Upper lobe of left lung (tissue), 6 donors: ENCODE measurements at regions not wholly inside any gene's neighbourhood (a gene's known extent, or its start where the extent isn't known, plus 50 kb on each side); places are given as distances from the start of the nearest gene placed in this dataset.

Experiments
- ATAC-seq, 2 donors: fragments of 200-7000 bp; cut with Tn5 transposase; one replicate each; pipeline ENCODE4 v1.9.1; 2022; ENCODE audit warnings: mild to moderate bottlenecking in 2 of 2, moderate library complexity in 2 of 2; ENCODE audit not compliant: low FRiP score in 2 of 2
- DNase-seq, 2 donors: peaks; one replicate each; pipeline ENCODE4 v3.0.0-alpha.2; 2019 to 2020
- H3K27ac ChIP-seq, 4 donors: fragments of 200-600 bp; sonication (generic); one replicate each; pipeline ENCODE4 v1.5.1; 2016 to 2019
- H3K27me3 ChIP-seq, 4 donors: fragments of 200-600 bp; sonication (generic); one replicate each; pipeline ENCODE4 v1.5.1; 2017 to 2019
- H3K36me3 ChIP-seq, 4 donors: fragments of 200-600 bp; sonication (generic); one replicate each; pipeline ENCODE4 v1.5.1; 2016 to 2019
- H3K4me1 ChIP-seq, 4 donors: fragments of 200-600 bp; sonication (generic); one replicate each; pipeline ENCODE4 v1.5.1; 2018 to 2019
- H3K4me3 ChIP-seq, 4 donors: fragments of 200-600 bp; sonication (generic); one replicate each; pipeline ENCODE4 v1.5.1; 2017 to 2019; ENCODE audit warnings: mild to moderate bottlenecking in 2 of 4, moderate library complexity in 1 of 4
- H3K9me3 ChIP-seq, 4 donors: fragments of 200-600 bp; sonication (generic); one replicate each; pipeline ENCODE4 v1.5.1; 2018 to 2019
- CTCF ChIP-seq, 6 experiments: fragments of 450-650 bp in 4 of 6; fragments of 200-600 bp in 2 of 6; sonication (generic) in 2 of 6; IDR thresholded peaks; one replicate each; pipeline ENCODE4 v1.5.1; 2016 to 2019; ENCODE audit warnings: antibody characterized with exemption in 6 of 6
- EP300 ChIP-seq, 4 donors: sonication (generic); formaldehyde crosslinking; IDR thresholded peaks; one replicate each; pipeline ENCODE4 v1.5.1; 2017; ENCODE audit warnings: antibody characterized with exemption in 4 of 4, control low read depth in 2 of 4
- POLR2A ChIP-seq, 4 donors: fragments of 450-650 bp; IDR thresholded peaks; one replicate each; pipeline ENCODE4 v1.5.1; 2016 to 2017; ENCODE audit warnings: antibody characterized with exemption in 4 of 4, mild to moderate bottlenecking in 2 of 4
- POLR2AphosphoS5 ChIP-seq, 2 donors: sonication (generic); formaldehyde crosslinking; IDR thresholded peaks; one replicate each; pipeline ENCODE4 v1.5.1; 2017; ENCODE audit warnings: antibody characterized with exemption in 2 of 2
- WGBS, 2 donors: methylation state at CpG; one replicate each; pipeline ENCODE4 v1.1.5; 2017 to 2018; 5-methylcytosine and 5-hydroxymethylcytosine counted together
- donor health status: DM: no; HTN: no; CAD: no; lungs with moderate emphysema.
- donor health status: DM: no; HTN: yes; CAD: no; lungs with severe emphysema.

DNA sequence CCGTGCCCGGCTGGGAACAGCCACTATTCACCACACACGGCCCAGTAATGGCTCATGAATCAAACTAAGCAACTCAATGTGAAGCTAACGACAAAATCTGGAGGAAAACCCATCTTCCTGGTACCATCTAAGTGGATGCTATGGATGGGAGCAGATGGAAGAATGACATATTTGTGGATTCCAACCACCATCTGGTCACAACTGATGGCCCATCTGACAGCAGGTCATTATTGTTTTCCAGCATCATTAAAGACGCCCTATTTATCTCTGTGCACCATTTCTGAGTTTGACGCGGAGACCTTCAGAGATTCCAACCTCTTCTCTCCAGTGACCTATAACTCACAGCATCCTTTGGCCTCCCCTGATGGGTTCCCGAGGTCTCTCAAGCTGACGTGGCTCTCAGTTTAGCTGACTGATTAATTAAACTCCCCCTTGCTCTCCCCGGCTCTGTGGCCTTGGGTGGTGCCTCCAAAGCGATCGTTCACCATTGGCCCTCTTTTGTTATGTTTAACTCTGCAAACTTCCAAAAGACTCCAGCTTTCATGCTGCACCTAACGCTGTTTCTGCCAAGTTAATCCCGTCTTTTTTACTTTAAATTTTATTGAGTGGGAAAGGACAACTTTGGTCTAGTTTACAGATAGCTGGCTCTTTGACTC lies 1514.4 kb downstream of the BRD1 start:
- Histone ChIP-seq H3K27ac (no peak overlapping the region), H3K9me3 (peaks cover 0 to 14% (median 1%) of the 10 kb centered on the region in 4 donors), H3K4me3 (no peak overlapping the region), H3K27me3 (no peaks in the 10 kb centered on the region), H3K4me1 (no peaks in the 10 kb centered on the region), H3K36me3 (no peaks in the 10 kb centered on the region)
- no peak for TF ChIP-seq POLR2AphosphoS5 (IDR thresholded peaks at IDR 0.05)
- TF ChIP-seq EP300 (IDR thresholded peaks at IDR 0.05), result no peak
- TF ChIP-seq POLR2A (IDR thresholded peaks at IDR 0.05), result no peak
- TF ChIP-seq CTCF (IDR thresholded peaks at IDR 0.05), result no peak
- no peak for ATAC-seq
- no peak for DNase-seq
- 74 to 78% methylated on average over 14 of the region's 14 CpGs for WGBS, 2 donors

- TF ChIP-seq POLR2A (IDR thresholded peaks at IDR 0.05) (no peak), CTCF (IDR thresholded peaks at IDR 0.05) (no peak), POLR2AphosphoS5 (IDR thresholded peaks at IDR 0.05) (no peak), EP300 (IDR thresholded peaks at IDR 0.05) (no peak)
- H3K36me3 ChIP-seq, result no peaks in the 10 kb centered on the region
- H3K4me3 ChIP-seq, result no peak overlapping the region
- peaks cover 0 to 14% (median 1%) of the 10 kb centered on the region in 4 donors for H3K9me3 ChIP-seq
- ATAC-seq (no peak), DNase-seq (no peak)
- no peak overlapping the region for H3K27ac ChIP-seq
- no peaks in the 10 kb centered on the region for H3K27me3 ChIP-seq
- no peaks in the 10 kb centered on the region for H3K4me1 ChIP-seq
- 63 to 74% methylated on average over 10 of the region's 10 CpGs for WGBS, 2 donors
Observed at GRCh38 chr22:48310740-48311139, 1516.9 kb downstream of the BRD1 start.

DNA sequence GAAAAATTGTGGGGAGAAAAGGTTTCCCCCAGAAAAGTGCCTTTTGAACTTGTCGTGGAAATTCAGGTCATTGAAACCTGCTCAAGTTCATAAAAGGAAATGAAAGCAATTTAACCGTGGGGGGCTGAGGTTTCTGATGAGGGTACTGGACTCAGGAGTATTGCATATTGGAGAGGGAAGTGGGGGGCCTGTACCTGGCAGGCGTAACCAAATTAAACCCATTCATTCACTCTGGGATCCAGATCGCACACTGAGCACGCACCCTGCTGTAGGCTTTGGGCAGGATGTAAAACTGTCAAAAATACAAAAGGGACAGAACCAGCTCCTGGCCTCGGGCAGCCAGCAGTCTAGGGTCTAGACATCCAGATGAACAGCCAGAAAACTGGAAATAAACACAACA lies 1517.4 kb downstream of the BRD1 start:
- 72% methylated on average over 6 of the region's 6 CpGs for WGBS, 2 donors
- Histone ChIP-seq H3K27me3 (no peaks in the 10 kb centered on the region), H3K36me3 (no peaks in the 10 kb centered on the region), H3K4me3 (no peak overlapping the region), H3K9me3 (peaks cover 0 to 14% (median 1%) of the 10 kb centered on the region in 4 donors), H3K4me1 (no peaks in the 10 kb centered on the region), H3K27ac (no peak overlapping the region)
- DNase-seq, result no peak
- TF ChIP-seq CTCF (IDR thresholded peaks at IDR 0.05) (no peak), POLR2AphosphoS5 (IDR thresholded peaks at IDR 0.05) (no peak), POLR2A (IDR thresholded peaks at IDR 0.05) (no peak), EP300 (IDR thresholded peaks at IDR 0.05) (no peak)
- no peak for ATAC-seq

DNA sequence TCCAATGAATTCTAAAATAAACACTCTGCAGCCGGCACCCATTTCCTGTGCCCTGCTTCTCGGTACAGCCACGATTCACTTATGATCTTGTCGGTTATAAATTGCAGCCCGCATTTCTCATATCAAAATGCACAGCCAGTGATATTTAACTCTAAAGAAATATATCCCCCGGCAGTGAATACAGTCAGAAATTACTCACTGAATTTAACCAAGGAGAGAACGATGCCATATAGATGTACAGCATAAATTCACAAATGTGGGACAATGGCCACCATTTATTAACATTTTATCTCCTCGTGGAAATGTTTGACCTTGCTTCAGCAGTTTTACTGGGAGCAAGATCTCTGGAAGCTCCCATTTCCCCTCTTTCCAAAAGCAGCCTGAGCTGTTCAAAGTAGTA lies 1517.8 kb downstream of the BRD1 start:
- no peak for ATAC-seq
- H3K27ac ChIP-seq, result no peak overlapping the region
- no peak for DNase-seq
- H3K9me3 ChIP-seq, result peaks cover 0 to 14% (median 1%) of the 10 kb centered on the region in 4 donors
- no peaks in the 10 kb centered on the region for H3K4me1 ChIP-seq
- 52 to 59% methylated on average over 8 of the region's 8 CpGs for WGBS, 2 donors
- no peaks in the 10 kb centered on the region for H3K36me3 ChIP-seq
- no peak for TF ChIP-seq POLR2A (IDR thresholded peaks at IDR 0.05)
- TF ChIP-seq CTCF (IDR thresholded peaks at IDR 0.05), result no peak
- TF ChIP-seq POLR2AphosphoS5 (IDR thresholded peaks at IDR 0.05), result no peak
- H3K4me3 ChIP-seq, result no peak overlapping the region
- no peaks in the 10 kb centered on the region for H3K27me3 ChIP-seq

GRCh38 chr22:48309115-48309705 lies 1518.5 kb downstream of the BRD1 start:
- ATAC-seq (no peak), DNase-seq (no peak)
- Histone ChIP-seq H3K27ac (no peak overlapping the region), H3K27me3 (no peaks in the 10 kb centered on the region), H3K36me3 (no peaks in the 10 kb centered on the region), H3K4me3 (no peak overlapping the region), H3K9me3 (peaks cover 0 to 14% (median 1%) of the 10 kb centered on the region in 4 donors), H3K4me1 (no peaks in the 10 kb centered on the region)
- TF ChIP-seq CTCF (IDR thresholded peaks at IDR 0.05), result no peak
- no peak for TF ChIP-seq POLR2A (IDR thresholded peaks at IDR 0.05)
- no peak for TF ChIP-seq EP300 (IDR thresholded peaks at IDR 0.05)
- TF ChIP-seq POLR2AphosphoS5 (IDR thresholded peaks at IDR 0.05), result no peak
- 82 to 84% methylated on average over 15 to 18 of the region's 18 CpGs for WGBS, 2 donors
